CD14-positive monocyte (primary cell): ENCODE measurements at regions not wholly inside any gene's neighbourhood (a gene's known extent, or its start where the extent isn't known, plus 50 kb on each side); places are given as distances from the start of the nearest gene placed in this dataset.

ENCODE experiments used
- DNase-seq, 3 donors: peaks; one replicate each; pipeline ENCODE4 v3.0.0-alpha.2; 2011 to 2022
- H2AFZ ChIP-seq: 2 replicates; pipeline ENCODE4 v1.6.0; 2012; ENCODE audit warnings: mild to moderate bottlenecking, low read depth, low read length, inconsistent platforms; ENCODE audit not compliant: insufficient read depth, poor library complexity, severe bottlenecking
- H3K27ac ChIP-seq, 2 donors: 1 replicate in 1 of 2; 2 replicates in 1 of 2; pipeline ENCODE4 v1.5.1; 2012 to 2013; ENCODE audit warnings: low read length in 2 of 2, control low read depth in 1 of 2, inconsistent platforms in 1 of 2, low read depth in 1 of 2, mild to moderate bottlenecking in 1 of 2
- H3K27me3 ChIP-seq, 2 donors: one replicate each; pipeline versions ENCODE4 v1.6.0 to v1.6.1; 2011 to 2013; ENCODE audit warnings: low read length in 2 of 2; ENCODE audit not compliant: control insufficient read depth in 2 of 2, insufficient read depth in 2 of 2
- H3K36me3 ChIP-seq, 2 donors: replicated peaks in 1 of 2; 1 replicate in 1 of 2; 2 replicates in 1 of 2; pipeline versions ENCODE4 v1.5.1 to v1.6.1; 2012 to 2013; ENCODE audit warnings: low read length in 2 of 2, control low read depth in 1 of 2, inconsistent platforms in 1 of 2, mild to moderate bottlenecking in 1 of 2; ENCODE audit not compliant: insufficient read depth in 2 of 2, control insufficient read depth in 1 of 2
- H3K4me1 ChIP-seq, 2 donors: 1 replicate in 1 of 2; 2 replicates in 1 of 2; pipeline versions ENCODE4 v1.5.1 to v1.6.1; 2012 to 2013; ENCODE audit warnings: low read length in 2 of 2, control low read depth in 1 of 2, inconsistent platforms in 1 of 2, mild to moderate bottlenecking in 1 of 2, moderate library complexity in 1 of 2; ENCODE audit not compliant: insufficient read depth in 2 of 2, control insufficient read depth in 1 of 2
- H3K4me2 ChIP-seq: replicated peaks from 2 replicates; pipeline ENCODE3; 2012; ENCODE audit warnings: low read length, moderate library complexity, mild to moderate bottlenecking; ENCODE audit not compliant: poor library complexity, severe bottlenecking; ENCODE audit errors: extremely low read depth
- H3K4me3 ChIP-seq, 3 experiments: fragments of 200-600 bp in 1 of 3; sonication (generic) in 1 of 3; replicated peaks in 1 of 3; 1 replicate in 2 of 3; 2 replicates in 1 of 3; pipeline ENCODE4 v1.5.1; 2011 to 2013; ENCODE audit warnings: low read length in 3 of 3, mild to moderate bottlenecking in 3 of 3, control low read depth in 2 of 3, low read depth in 2 of 3, inconsistent platforms in 1 of 3, moderate library complexity in 1 of 3
- H3K79me2 ChIP-seq: 2 replicates; pipeline ENCODE4 v1.6.0; 2012; ENCODE audit warnings: mild to moderate bottlenecking, control low read depth, inconsistent platforms, low read length, moderate library complexity; ENCODE audit not compliant: insufficient read depth
- H3K9ac ChIP-seq: 2 replicates; pipeline ENCODE4 v1.6.0; 2017; ENCODE audit warnings: low read length, mild to moderate bottlenecking; ENCODE audit not compliant: insufficient read depth, poor library complexity, severe bottlenecking
- H3K9me3 ChIP-seq, 2 donors: replicated peaks in 1 of 2; 1 replicate in 1 of 2; 2 replicates in 1 of 2; pipeline versions ENCODE4 v1.5.1 to v1.6.1; 2012 to 2013; ENCODE audit warnings: low read length in 2 of 2, control low read depth in 1 of 2; ENCODE audit not compliant: control insufficient read depth in 1 of 2, insufficient read depth in 1 of 2
- H4K20me1 ChIP-seq: 2 replicates; pipeline ENCODE4 v1.6.0; 2012; ENCODE audit warnings: mild to moderate bottlenecking, low read length, control low read depth, moderate library complexity; ENCODE audit not compliant: insufficient read depth
- H3K27ac Mint-ChIP-seq, 7 donors: one replicate each; pipeline ENCODE4 v1.8.0; 2020; ENCODE audit warnings: mild to moderate bottlenecking in 7 of 7, mixed read lengths in 7 of 7, moderate library complexity in 6 of 7, inconsistent platforms in 2 of 7
- H3K27me3 Mint-ChIP-seq, 3 donors: one replicate each; pipeline ENCODE4 v1.8.0; 2021 to 2022; ENCODE audit warnings: low read depth in 3 of 3, mild to moderate bottlenecking in 3 of 3, mixed read lengths in 3 of 3, moderate library complexity in 3 of 3, inconsistent platforms in 1 of 3
- H3K36me3 Mint-ChIP-seq, 2 donors: one replicate each; pipeline ENCODE4 v1.8.0; 2020; ENCODE audit warnings: mixed read lengths in 2 of 2, inconsistent platforms in 1 of 2, mild to moderate bottlenecking in 1 of 2
- H3K4me1 Mint-ChIP-seq: one replicate; pipeline ENCODE4 v1.8.0; 2020; ENCODE audit warnings: mild to moderate bottlenecking, mixed read lengths
- H3K4me3 Mint-ChIP-seq, 2 donors: one replicate each; pipeline ENCODE4 v1.8.0; 2020; ENCODE audit warnings: mild to moderate bottlenecking in 2 of 2, mixed read lengths in 2 of 2, moderate library complexity in 1 of 2
- H3K9me3 Mint-ChIP-seq, 7 donors: one replicate each; pipeline ENCODE4 v1.8.0; 2020 to 2022; ENCODE audit warnings: mixed read lengths in 7 of 7, mild to moderate bottlenecking in 6 of 7, moderate library complexity in 6 of 7, inconsistent platforms in 2 of 7
- WGBS: methylation state at CpG from one replicate; pipeline ENCODE4 v1.1.5; 2013; ENCODE audit warnings: missing lambda C conversion rate; ENCODE audit not compliant: insufficient coverage; 5-methylcytosine and 5-hydroxymethylcytosine counted together
- intact Hi-C, 2 donors: fragments of 100-400 bp; cut with micrococcal nuclease; formaldehyde crosslinking; loops; one replicate each; pipeline versions ENCODE4 v1.15.0 to v1.15.1; 2023
- TF ChIP-seq, protein P1 (sequence below): fragments of 200-600 bp; IDR thresholded peaks from one replicate; pipeline ENCODE4 v1.8.0; 2022; ENCODE audit warnings: antibody characterized with exemption, mild to moderate bottlenecking

DNA sequence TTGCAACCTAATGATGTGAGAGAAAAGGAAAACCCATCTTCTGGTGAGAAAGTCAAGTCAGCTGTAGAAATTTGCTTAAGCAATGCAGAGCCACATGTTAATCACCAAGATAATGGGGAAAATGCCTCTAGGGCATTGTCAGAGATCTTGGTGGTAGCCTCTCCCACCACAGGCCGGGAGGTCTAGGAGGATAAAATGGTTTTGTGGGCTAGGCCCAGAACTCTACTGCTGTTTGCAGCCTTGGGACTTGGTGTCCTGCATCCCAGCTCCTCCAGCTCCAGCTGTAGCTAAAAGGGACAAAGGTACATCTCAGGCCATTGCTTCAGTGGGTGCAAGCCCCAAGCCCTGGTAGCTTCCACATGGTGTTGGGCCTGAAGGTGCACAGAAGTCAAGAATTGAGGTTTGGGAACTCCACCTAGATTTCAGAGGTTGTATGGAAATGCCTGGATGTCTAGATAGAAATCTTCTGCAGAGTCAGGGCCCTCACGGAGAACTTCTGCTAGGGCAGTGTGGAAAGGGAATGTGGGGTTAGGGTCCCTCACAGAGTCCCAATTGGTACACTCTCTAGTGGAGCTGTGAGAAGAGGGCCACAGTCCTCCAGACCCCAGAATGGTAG is 382.2 kb upstream of the KLHL1 start:
- Histone ChIP-seq H3K27ac (no peak overlapping the region), H3K4me1 (no peaks in the 10 kb centered on the region), H3K4me3 (no peak overlapping the region), H3K27me3 (no peaks in the 10 kb centered on the region), H3K9me3 (peaks cover 8 to 9% of the 10 kb centered on the region in 2 donors), H3K4me2 (no peak overlapping the region), H3K9ac (no peak overlapping the region), H3K36me3 (no peaks in the 10 kb centered on the region), H2AFZ (no peak overlapping the region), H4K20me1 (no peaks in the 10 kb centered on the region), H3K79me2 (no peaks in the 10 kb centered on the region)
- Mint-ChIP-seq H3K27ac (no peak overlapping the region), H3K4me1 (no peaks in the 10 kb centered on the region), H3K36me3 (no peaks in the 10 kb centered on the region), H3K4me3 (no peak overlapping the region), H3K27me3 (no peaks in the 10 kb centered on the region), H3K9me3 (peaks cover 0 to 19% (median 12%) of the 10 kb centered on the region in 7 donors)
- intact Hi-C loops: no loop called here
- 100% methylated on average over 1 of the region's 2 CpGs for WGBS
- no peak for DNase-seq
- TF ChIP-seq, protein P1, sequence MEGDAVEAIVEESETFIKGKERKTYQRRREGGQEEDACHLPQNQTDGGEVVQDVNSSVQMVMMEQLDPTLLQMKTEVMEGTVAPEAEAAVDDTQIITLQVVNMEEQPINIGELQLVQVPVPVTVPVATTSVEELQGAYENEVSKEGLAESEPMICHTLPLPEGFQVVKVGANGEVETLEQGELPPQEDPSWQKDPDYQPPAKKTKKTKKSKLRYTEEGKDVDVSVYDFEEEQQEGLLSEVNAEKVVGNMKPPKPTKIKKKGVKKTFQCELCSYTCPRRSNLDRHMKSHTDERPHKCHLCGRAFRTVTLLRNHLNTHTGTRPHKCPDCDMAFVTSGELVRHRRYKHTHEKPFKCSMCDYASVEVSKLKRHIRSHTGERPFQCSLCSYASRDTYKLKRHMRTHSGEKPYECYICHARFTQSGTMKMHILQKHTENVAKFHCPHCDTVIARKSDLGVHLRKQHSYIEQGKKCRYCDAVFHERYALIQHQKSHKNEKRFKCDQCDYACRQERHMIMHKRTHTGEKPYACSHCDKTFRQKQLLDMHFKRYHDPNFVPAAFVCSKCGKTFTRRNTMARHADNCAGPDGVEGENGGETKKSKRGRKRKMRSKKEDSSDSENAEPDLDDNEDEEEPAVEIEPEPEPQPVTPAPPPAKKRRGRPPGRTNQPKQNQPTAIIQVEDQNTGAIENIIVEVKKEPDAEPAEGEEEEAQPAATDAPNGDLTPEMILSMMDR: no peak

DNA sequence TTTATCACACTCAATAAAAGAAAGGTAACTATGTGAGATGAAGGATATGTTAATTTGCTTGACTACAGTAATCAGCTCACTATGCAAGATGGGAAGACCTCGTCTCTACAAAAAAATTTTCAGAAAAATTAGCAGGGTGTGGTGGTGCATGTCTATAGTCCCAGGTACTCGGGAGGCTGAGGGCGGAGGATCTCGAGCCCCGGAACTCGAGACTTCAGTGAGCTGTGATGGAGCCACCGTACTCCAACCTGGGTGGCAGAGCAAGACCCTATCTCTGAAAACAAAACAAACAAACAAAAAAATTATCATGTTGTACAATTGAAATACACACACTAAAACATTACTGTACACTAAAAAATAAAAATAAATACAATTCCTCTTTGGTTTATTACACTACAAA is 376.7 kb upstream of the KLHL1 start:
- Mint-ChIP-seq H3K27ac (no peak overlapping the region), H3K4me1 (no peaks in the 10 kb centered on the region), H3K9me3 (peaks cover 0 to 4% (median 2%) of the 10 kb centered on the region in 7 donors), H3K4me3 (no peak overlapping the region), H3K36me3 (no peaks in the 10 kb centered on the region), H3K27me3 (no peaks in the 10 kb centered on the region)
- H3K4me1 ChIP-seq: no peaks in the 10 kb centered on the region
- TF ChIP-seq, protein P1: no peak
- DNase-seq: no peak
- no peaks in the 10 kb centered on the region for H3K36me3 ChIP-seq
- no peak overlapping the region for H3K4me2 ChIP-seq
- H3K9me3 ChIP-seq: peaks cover 0 to under 1% of the 10 kb centered on the region in 2 donors
- H3K4me3 ChIP-seq: no peak overlapping the region
- no peaks in the 10 kb centered on the region for H4K20me1 ChIP-seq
- no peak overlapping the region for H3K27ac ChIP-seq
- H3K27me3 ChIP-seq: no peaks in the 10 kb centered on the region
- 95% methylated on average over 5 of the region's 7 CpGs for WGBS
- intact Hi-C loops: no loop called here
- H3K79me2 ChIP-seq: no peaks in the 10 kb centered on the region
- no peak overlapping the region for H3K9ac ChIP-seq
- H2AFZ ChIP-seq: no peak overlapping the region
